Stimulated activated effector memory CD8-positive, alpha-beta T cell treated with anti-CD3 and anti-CD28 coated beads, Interleukin-12 subunit alpha, Interleukin-12 subunit beta, amount 100 ng/mL, for 72 hours (primary cell): ENCODE measurements at regions not wholly inside any gene's neighbourhood (a gene's known extent, or its start where the extent isn't known, plus 50 kb on each side); places are given as distances from the start of the nearest gene placed in this dataset.

Experiments used
- ATAC-seq: fragments of 150-1000 bp; cut with Tn5 transposase; 2 replicates; pipeline ENCODE4 v1.10.0; 2021
- DNase-seq, 2 donors: peaks; one replicate each; pipeline ENCODE4 v3.0.0; 2021 to 2022; ENCODE audit warnings: low spot score in 2 of 2
- H3K27ac Mint-ChIP-seq: one replicate; pipeline ENCODE4 v1.8.0; 2022; ENCODE audit warnings: mild to moderate bottlenecking, mixed read lengths
- H3K36me3 Mint-ChIP-seq: one replicate; pipeline ENCODE4 v1.8.0; 2022; ENCODE audit warnings: mild to moderate bottlenecking, mixed read lengths
- H3K4me1 Mint-ChIP-seq: one replicate; pipeline ENCODE4 v1.8.0; 2022; ENCODE audit warnings: mixed read lengths
- H3K4me3 Mint-ChIP-seq: one replicate; pipeline ENCODE4 v1.8.0; 2022; ENCODE audit warnings: mild to moderate bottlenecking, mixed read lengths
- H3K9me3 Mint-ChIP-seq: one replicate; pipeline ENCODE4 v1.8.0; 2022; ENCODE audit warnings: mixed read lengths

GRCh38 chr5:44868541-44868940 lies 59.8 kb downstream of the MRPS30 start:
- Mint-ChIP-seq H3K36me3 (no peaks in the 10 kb centered on the region), H3K4me1 (no peaks in the 10 kb centered on the region), H3K27ac (no peak overlapping the region), H3K9me3 (no peaks in the 10 kb centered on the region), H3K4me3 (no peak overlapping the region)
- ATAC-seq (no peak), DNase-seq (no peak)

GRCh38 chr5:44869928-44870327 lies 61.2 kb downstream of the MRPS30 start:
- Mint-ChIP-seq H3K36me3 (no peaks in the 10 kb centered on the region), H3K27ac (no peak overlapping the region), H3K4me3 (no peak overlapping the region), H3K4me1 (no peaks in the 10 kb centered on the region), H3K9me3 (peaks cover 3% of the 10 kb centered on the region)
- no peak for DNase-seq
- ATAC-seq: no peak

- Mint-ChIP-seq H3K27ac (no peak overlapping the region), H3K9me3 (peaks cover 3% of the 10 kb centered on the region), H3K4me1 (peaks cover under 1% of the 10 kb centered on the region), H3K36me3 (no peaks in the 10 kb centered on the region), H3K4me3 (no peak overlapping the region)
- ATAC-seq (no peak), DNase-seq (no peak)
These were observed 61.7 kb downstream of the MRPS30 start for GRCh38 chr5:44870430-44870829.

GRCh38 chr5:44871401-44871800 lies 62.7 kb downstream of the MRPS30 start:
- Mint-ChIP-seq H3K4me3 (no peak overlapping the region), H3K4me1 (peaks cover 10% of the 10 kb centered on the region), H3K36me3 (peaks cover 5% of the 10 kb centered on the region), H3K9me3 (peaks cover 3% of the 10 kb centered on the region), H3K27ac (no peak overlapping the region)
- ATAC-seq (no peak), DNase-seq (no peak)

- peaks cover 5% of the 10 kb centered on the region for H3K36me3 Mint-ChIP-seq
- peak; percentile 99 for ATAC-seq
- H3K27ac Mint-ChIP-seq: peak overlapping the region; percentile 84
- peak overlapping the region; percentile 7 for H3K4me3 Mint-ChIP-seq
- DNase-seq: peak in 1 of 2 donors; percentile 56
- H3K9me3 Mint-ChIP-seq: peaks cover 3% of the 10 kb centered on the region
- peaks cover 15% of the 10 kb centered on the region for H3K4me1 Mint-ChIP-seq
These were observed 67.2 kb downstream of the MRPS30 start for GRCh38 chr5:44875661-44876605.

GRCh38 chr5:44881266-44881665 lies 72.5 kb downstream of the MRPS30 start:
- ATAC-seq (no peak), DNase-seq (no peak)
- Mint-ChIP-seq H3K4me3 (no peak overlapping the region), H3K27ac (no peak overlapping the region), H3K4me1 (peaks cover 6% of the 10 kb centered on the region), H3K36me3 (peaks cover under 1% of the 10 kb centered on the region), H3K9me3 (no peaks in the 10 kb centered on the region)

GRCh38 chr5:44884036-44884435 lies 75.3 kb downstream of the MRPS30 start:
- Mint-ChIP-seq H3K27ac (no peak overlapping the region), H3K4me3 (no peak overlapping the region), H3K4me1 (no peaks in the 10 kb centered on the region), H3K9me3 (no peaks in the 10 kb centered on the region), H3K36me3 (no peaks in the 10 kb centered on the region)
- DNase-seq: no peak
- ATAC-seq: no peak

GRCh38 chr5:44885903-44886302 lies 77.2 kb downstream of the MRPS30 start:
- Mint-ChIP-seq H3K4me3 (no peak overlapping the region), H3K36me3 (no peaks in the 10 kb centered on the region), H3K27ac (no peak overlapping the region), H3K4me1 (no peaks in the 10 kb centered on the region), H3K9me3 (no peaks in the 10 kb centered on the region)
- ATAC-seq (peak; percentile 67), DNase-seq (no peak)

- no peaks in the 10 kb centered on the region for H3K9me3 Mint-ChIP-seq
- no peak overlapping the region for H3K27ac Mint-ChIP-seq
- ATAC-seq: peak; percentile 42
- no peak overlapping the region for H3K4me3 Mint-ChIP-seq
- H3K36me3 Mint-ChIP-seq: no peaks in the 10 kb centered on the region
- DNase-seq: no peak
- H3K4me1 Mint-ChIP-seq: no peaks in the 10 kb centered on the region
These were observed 79.0 kb downstream of the MRPS30 start for GRCh38 chr5:44887722-44888121.

- DNase-seq (no peak), ATAC-seq (no peak)
- peaks cover 4% of the 10 kb centered on the region for H3K9me3 Mint-ChIP-seq
- no peak overlapping the region for H3K27ac Mint-ChIP-seq
- no peaks in the 10 kb centered on the region for H3K36me3 Mint-ChIP-seq
- no peaks in the 10 kb centered on the region for H3K4me1 Mint-ChIP-seq
- H3K4me3 Mint-ChIP-seq: no peak overlapping the region
These were observed 79.7 kb downstream of the MRPS30 start for GRCh38 chr5:44888435-44888834.

GRCh38 chr5:44891116-44891515 lies 82.4 kb downstream of the MRPS30 start:
- H3K4me1 Mint-ChIP-seq: no peaks in the 10 kb centered on the region
- DNase-seq (no peak), ATAC-seq (no peak)
- H3K36me3 Mint-ChIP-seq: no peaks in the 10 kb centered on the region
- H3K4me3 Mint-ChIP-seq: no peak overlapping the region
- peaks cover 4% of the 10 kb centered on the region for H3K9me3 Mint-ChIP-seq
- H3K27ac Mint-ChIP-seq: no peak overlapping the region

- Mint-ChIP-seq H3K36me3 (no peaks in the 10 kb centered on the region), H3K4me1 (no peaks in the 10 kb centered on the region), H3K4me3 (no peak overlapping the region), H3K27ac (no peak overlapping the region), H3K9me3 (peaks cover 2% of the 10 kb centered on the region)
- ATAC-seq: no peak
- no peak for DNase-seq
These were observed 91.7 kb downstream of the MRPS30 start for GRCh38 chr5:44900273-44900954.

GRCh38 chr5:44907396-44907795 lies 98.6 kb downstream of the MRPS30 start:
- H3K27ac Mint-ChIP-seq: no peak overlapping the region

GRCh38 chr5:44909004-44909403 lies 100.3 kb downstream of the MRPS30 start:
- Mint-ChIP-seq H3K27ac (no peak overlapping the region), H3K4me3 (no peak overlapping the region), H3K9me3 (peaks cover 2% of the 10 kb centered on the region), H3K4me1 (no peaks in the 10 kb centered on the region), H3K36me3 (no peaks in the 10 kb centered on the region)
- ATAC-seq: no peak
- DNase-seq: no peak

More at GRCh38 chr5:44907396-44907795, 98.6 kb downstream of the MRPS30 start:
- Mint-ChIP-seq H3K36me3 (no peaks in the 10 kb centered on the region), H3K9me3 (peaks cover 2% of the 10 kb centered on the region), H3K4me1 (no peaks in the 10 kb centered on the region), H3K4me3 (no peak overlapping the region)
- no peak for DNase-seq
- no peak for ATAC-seq

GRCh38 chr5:44911501-44911900 lies 102.8 kb downstream of the MRPS30 start:
- Mint-ChIP-seq H3K9me3 (peaks cover 2% of the 10 kb centered on the region), H3K36me3 (no peaks in the 10 kb centered on the region), H3K4me1 (no peaks in the 10 kb centered on the region), H3K4me3 (no peak overlapping the region), H3K27ac (no peak overlapping the region)
- no peak for DNase-seq
- no peak for ATAC-seq

GRCh38 chr5:44914221-44914620 lies 105.5 kb downstream of the MRPS30 start:
- no peak for ATAC-seq

More at GRCh38 chr5:44914221-44914620, 105.5 kb downstream of the MRPS30 start:
- no peaks in the 10 kb centered on the region for H3K4me1 Mint-ChIP-seq
- no peaks in the 10 kb centered on the region for H3K36me3 Mint-ChIP-seq
- no peaks in the 10 kb centered on the region for H3K9me3 Mint-ChIP-seq
- no peak overlapping the region for H3K4me3 Mint-ChIP-seq
- DNase-seq: no peak
- no peak overlapping the region for H3K27ac Mint-ChIP-seq
